Upper lobe of left lung (tissue), 4 donors: ENCODE measurements at regions not wholly inside any gene's neighbourhood (a gene's known extent, or its start where the extent isn't known, plus 50 kb on each side); places are given as distances from the start of the nearest gene placed in this dataset.

ENCODE experiments used
- CTCF ChIP-seq, 6 experiments: fragments of 450-650 bp in 4 of 6; fragments of 200-600 bp in 2 of 6; sonication (generic) in 2 of 6; IDR thresholded peaks; one replicate each; pipeline ENCODE4 v1.5.1; 2016 to 2019; ENCODE audit warnings: antibody characterized with exemption in 6 of 6
- POLR2A ChIP-seq, 4 donors: fragments of 450-650 bp; IDR thresholded peaks; one replicate each; pipeline ENCODE4 v1.5.1; 2016 to 2017; ENCODE audit warnings: antibody characterized with exemption in 4 of 4, mild to moderate bottlenecking in 2 of 4
- POLR2AphosphoS5 ChIP-seq, 2 donors: sonication (generic); formaldehyde crosslinking; IDR thresholded peaks; one replicate each; pipeline ENCODE4 v1.5.1; 2017; ENCODE audit warnings: antibody characterized with exemption in 2 of 2

GRCh38 chr4:97262769-97263168 is 880.5 kb downstream of the STPG2 start:
- no peak for TF ChIP-seq CTCF (IDR thresholded peaks at IDR 0.05)
- TF ChIP-seq POLR2A (IDR thresholded peaks at IDR 0.05) = no peak
- no peak for TF ChIP-seq POLR2AphosphoS5 (IDR thresholded peaks at IDR 0.05)
